IPS-18a (cell line): ENCODE measurements at regions not wholly inside any gene's neighbourhood (a gene's known extent, or its start where the extent isn't known, plus 50 kb on each side); places are given as distances from the start of the nearest gene placed in this dataset.

ENCODE experiments used
- H3K27ac ChIP-seq: one replicate; pipeline ENCODE4 v1.5.1; 2013; ENCODE audit warnings: low read length
- H3K27me3 ChIP-seq: one replicate; pipeline ENCODE4 v1.6.1; 2013; ENCODE audit warnings: mild to moderate bottlenecking, low read length; ENCODE audit not compliant: control insufficient read depth, insufficient read depth
- H3K36me3 ChIP-seq: one replicate; pipeline ENCODE4 v1.6.1; 2013; ENCODE audit warnings: low read depth, low read length; ENCODE audit not compliant: control insufficient read depth
- H3K4me1 ChIP-seq: one replicate; pipeline ENCODE4 v1.6.1; 2013; ENCODE audit warnings: low read depth, low read length; ENCODE audit not compliant: control insufficient read depth
- H3K4me3 ChIP-seq: one replicate; pipeline ENCODE4 v1.5.1; 2013; ENCODE audit warnings: low read length
- H3K9ac ChIP-seq: one replicate; pipeline ENCODE4 v1.6.1; 2013; ENCODE audit warnings: mild to moderate bottlenecking, low read length, moderate library complexity
- H3K9me3 ChIP-seq: one replicate; pipeline ENCODE4 v1.6.1; 2013; ENCODE audit warnings: low read depth, low read length; ENCODE audit not compliant: control insufficient read depth

DNA sequence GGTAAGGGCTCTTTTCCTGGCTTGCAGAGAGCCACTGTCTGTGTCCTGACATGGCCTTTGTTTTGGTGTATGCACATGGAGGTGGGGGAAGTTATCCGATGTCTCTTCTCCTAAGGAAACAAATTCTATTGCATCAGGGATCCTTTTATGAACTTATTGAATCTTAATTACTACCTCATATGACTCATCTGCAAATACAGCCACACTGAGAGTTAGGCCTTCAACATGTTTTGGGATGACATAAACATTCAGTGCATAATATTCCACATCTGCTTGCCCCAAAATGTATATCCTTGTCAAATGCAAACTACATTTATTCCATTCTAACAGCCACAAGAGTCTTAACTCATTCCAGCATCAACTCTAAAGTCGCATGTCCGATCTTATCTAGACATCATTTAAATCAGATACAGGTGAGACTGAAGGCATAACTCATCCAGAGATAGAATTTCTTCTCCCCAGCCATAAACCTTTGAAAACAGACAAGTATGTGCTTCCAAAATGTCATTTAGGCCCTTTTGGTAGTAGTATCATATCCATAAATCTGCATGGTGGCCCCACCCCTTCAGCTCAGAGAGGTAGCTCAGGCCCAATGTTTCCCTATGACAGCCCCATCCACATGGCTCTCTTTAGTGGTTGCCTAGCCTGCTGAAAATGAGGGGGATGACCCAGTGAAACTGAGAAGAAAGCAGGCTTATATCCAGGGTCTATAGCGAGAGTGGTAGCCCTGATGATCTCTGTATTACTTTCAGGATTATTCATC is 289.5 kb upstream of the ALCAM start:
- H3K27ac ChIP-seq = no peak overlapping the region
- H3K36me3 ChIP-seq = no peaks in the 10 kb centered on the region
- H3K4me1 ChIP-seq = no peaks in the 10 kb centered on the region
- no peaks in the 10 kb centered on the region for H3K27me3 ChIP-seq
- H3K4me3 ChIP-seq = no peak overlapping the region
- no peak overlapping the region for H3K9ac ChIP-seq
- peaks cover 5% of the 10 kb centered on the region for H3K9me3 ChIP-seq

DNA sequence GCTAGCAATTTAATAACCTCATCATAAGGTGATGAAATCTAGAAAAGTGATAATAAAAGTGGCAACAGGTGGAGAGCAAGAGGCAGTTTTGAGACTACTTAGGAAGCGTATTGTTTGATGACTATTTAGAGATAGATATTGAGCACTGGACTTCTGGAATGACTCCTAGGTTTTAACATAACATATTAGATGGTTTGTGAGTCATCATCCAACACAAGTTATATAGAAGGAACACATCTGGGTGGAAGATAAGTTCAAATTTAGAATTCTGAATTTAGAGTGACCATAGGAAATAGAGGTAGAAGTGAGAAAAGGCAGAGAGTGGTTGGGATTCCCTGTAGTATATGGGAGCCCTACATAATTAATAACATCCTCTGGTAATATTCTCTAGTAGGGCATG is 282.8 kb upstream of the ALCAM start:
- H3K36me3 ChIP-seq = no peaks in the 10 kb centered on the region
- H3K4me1 ChIP-seq = no peaks in the 10 kb centered on the region
- no peaks in the 10 kb centered on the region for H3K9me3 ChIP-seq
- no peak overlapping the region for H3K4me3 ChIP-seq
- H3K9ac ChIP-seq = no peak overlapping the region
- H3K27me3 ChIP-seq = no peaks in the 10 kb centered on the region
- H3K27ac ChIP-seq = no peak overlapping the region

DNA sequence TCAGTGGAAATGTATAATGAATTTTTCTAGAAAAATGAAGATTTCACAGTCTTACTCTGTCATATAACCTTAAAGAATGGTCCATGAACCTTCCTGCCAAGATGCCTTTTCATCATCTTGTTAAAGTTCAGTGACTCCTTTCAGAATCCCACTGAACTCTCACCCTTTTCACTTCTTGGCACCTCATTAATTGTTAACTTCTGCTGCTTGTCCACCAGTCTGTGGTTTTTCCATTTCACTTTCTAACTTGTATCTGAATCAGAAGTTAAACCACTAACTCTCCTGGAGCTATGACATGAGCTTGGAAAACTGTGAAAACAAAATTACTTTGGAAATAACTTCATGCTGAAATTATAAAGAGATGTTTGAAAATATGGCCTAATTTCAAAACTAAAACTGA is 281.2 kb upstream of the ALCAM start:
- Histone ChIP-seq H3K9me3 (no peaks in the 10 kb centered on the region), H3K4me3 (no peak overlapping the region), H3K36me3 (no peaks in the 10 kb centered on the region), H3K4me1 (no peaks in the 10 kb centered on the region), H3K27ac (no peak overlapping the region), H3K9ac (no peak overlapping the region), H3K27me3 (no peaks in the 10 kb centered on the region)

DNA sequence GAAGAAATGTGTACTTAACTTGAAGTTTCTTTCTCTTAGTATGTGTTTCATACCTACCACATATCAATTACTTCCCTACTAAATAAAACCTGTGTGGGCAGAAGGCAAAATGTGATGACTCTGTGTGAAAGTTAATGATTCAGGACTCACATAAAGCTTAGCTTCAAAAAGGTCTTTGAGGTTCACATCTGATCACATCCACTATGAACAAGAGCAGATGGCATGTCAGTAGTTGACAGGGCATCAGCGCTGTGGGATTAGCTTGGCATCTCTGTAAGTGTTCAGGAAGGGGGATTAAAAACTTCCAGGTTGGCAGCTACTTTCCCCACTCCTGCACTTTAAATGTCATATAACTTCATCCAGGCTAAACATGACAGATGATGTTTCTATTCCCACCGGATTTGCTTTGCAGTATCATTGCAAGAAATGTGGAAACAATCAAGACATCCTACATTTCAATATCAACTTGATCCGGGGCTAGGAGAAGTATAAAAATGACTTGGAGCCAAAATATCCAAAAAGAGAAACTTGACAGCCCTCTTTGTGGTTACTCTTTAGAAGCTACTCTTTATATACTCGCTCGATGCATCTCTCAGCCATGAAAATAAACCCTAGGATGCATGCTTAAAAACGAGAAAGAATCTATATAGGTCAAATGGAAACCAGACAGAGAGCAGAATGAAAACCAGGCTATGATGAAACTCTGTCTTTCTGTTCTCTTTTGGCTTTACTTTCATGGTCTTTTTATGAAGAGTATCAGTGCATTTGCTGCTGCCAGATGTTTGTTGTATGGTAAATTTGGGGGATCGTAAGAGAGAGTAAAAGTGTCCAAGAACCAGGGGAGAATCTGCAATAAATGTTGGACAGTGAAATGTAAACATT is 273.1 kb upstream of the ALCAM start:
- no peak overlapping the region for H3K27ac ChIP-seq
- no peaks in the 10 kb centered on the region for H3K27me3 ChIP-seq
- no peaks in the 10 kb centered on the region for H3K36me3 ChIP-seq
- no peaks in the 10 kb centered on the region for H3K9me3 ChIP-seq
- H3K4me3 ChIP-seq = no peak overlapping the region
- H3K4me1 ChIP-seq = peaks cover 4% of the 10 kb centered on the region
- no peak overlapping the region for H3K9ac ChIP-seq

DNA sequence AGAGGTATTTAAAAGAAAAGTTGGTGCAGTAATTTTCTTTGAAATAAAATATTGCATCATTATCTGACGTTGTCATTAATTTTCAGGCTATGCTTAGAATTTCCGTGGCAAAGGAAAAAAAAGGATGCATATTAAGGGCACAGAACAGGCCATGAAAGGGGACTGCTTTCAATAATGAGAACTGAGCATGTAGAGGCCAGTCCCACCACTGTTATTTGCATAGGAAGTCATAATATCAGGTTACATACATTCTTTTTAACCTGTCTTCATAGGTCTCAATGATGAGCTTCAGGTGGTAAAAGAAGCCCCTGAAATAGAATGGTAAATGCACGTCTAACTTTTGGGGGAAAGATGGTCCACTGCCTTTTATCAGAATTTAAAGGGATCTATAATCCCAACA is 272.1 kb upstream of the ALCAM start:
- H3K27me3 ChIP-seq = no peaks in the 10 kb centered on the region
- H3K9ac ChIP-seq = no peak overlapping the region
- H3K36me3 ChIP-seq = no peaks in the 10 kb centered on the region
- no peak overlapping the region for H3K4me3 ChIP-seq
- no peak overlapping the region for H3K27ac ChIP-seq
- H3K4me1 ChIP-seq = peaks cover 4% of the 10 kb centered on the region
- H3K9me3 ChIP-seq = no peaks in the 10 kb centered on the region

DNA sequence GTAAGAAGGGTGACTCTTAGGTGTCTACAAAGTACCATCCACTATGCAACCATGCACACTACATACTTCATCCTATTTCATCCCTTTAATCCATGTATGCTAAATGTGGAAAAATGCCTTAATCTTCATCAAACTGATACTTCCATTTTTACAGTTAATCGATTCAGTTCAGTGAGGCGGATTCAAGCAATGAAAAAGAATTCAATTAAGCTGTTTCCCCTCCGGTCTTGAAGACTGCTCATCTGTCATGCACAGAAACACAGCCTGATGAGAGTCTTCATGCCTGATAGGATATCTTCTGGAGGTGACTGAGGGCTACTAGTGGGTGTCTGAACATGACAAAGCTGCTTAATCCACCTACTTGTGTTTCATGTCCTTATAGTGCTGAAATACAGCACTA is 270.6 kb upstream of the ALCAM start:
- Histone ChIP-seq H3K36me3 (no peaks in the 10 kb centered on the region), H3K9me3 (no peaks in the 10 kb centered on the region), H3K4me1 (peaks cover 4% of the 10 kb centered on the region), H3K9ac (no peak overlapping the region), H3K27ac (no peak overlapping the region), H3K27me3 (no peaks in the 10 kb centered on the region), H3K4me3 (no peak overlapping the region)

DNA sequence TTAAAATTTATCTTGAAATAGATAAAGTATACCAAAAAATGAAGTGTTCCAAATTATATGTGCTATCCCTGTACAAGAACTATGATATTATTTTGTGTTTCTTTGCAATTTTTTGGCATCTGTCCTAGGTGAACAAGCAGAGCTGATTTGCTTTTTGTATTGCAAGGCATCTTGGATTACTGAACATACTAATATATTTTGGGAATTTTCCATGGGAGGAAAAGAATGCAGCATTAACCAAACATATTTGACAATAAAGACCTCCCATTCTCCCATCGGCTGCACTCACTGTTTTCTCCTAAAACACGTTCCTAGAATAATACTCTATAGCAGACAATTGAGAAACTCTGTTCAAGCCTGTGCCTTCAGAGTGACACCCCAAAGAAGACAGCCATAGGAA is 265.1 kb upstream of the ALCAM start:
- H3K27ac ChIP-seq = no peak overlapping the region
- H3K36me3 ChIP-seq = no peaks in the 10 kb centered on the region

DNA sequence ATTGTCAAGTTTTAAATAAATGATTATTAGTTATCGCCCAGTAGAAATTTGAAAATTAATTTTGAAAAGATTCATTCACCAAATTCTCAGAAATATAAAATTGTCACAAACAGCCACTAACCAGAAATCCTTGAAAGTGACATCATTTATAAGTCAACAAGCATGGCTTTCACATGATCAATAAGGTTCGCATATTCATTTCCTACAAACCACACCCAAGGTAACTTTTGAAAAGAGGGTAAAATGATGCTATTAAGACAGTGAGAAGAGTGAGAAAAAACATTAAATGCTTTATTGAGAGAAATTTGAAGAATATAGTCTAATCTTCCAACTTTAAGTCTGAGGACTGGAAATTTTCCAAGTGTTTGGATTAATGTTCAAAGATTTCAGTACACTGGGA is 263.6 kb upstream of the ALCAM start:
- H3K36me3 ChIP-seq = no peaks in the 10 kb centered on the region
- H3K9ac ChIP-seq = no peak overlapping the region
- H3K27ac ChIP-seq = no peak overlapping the region
- no peak overlapping the region for H3K4me3 ChIP-seq
- H3K9me3 ChIP-seq = no peaks in the 10 kb centered on the region
- no peaks in the 10 kb centered on the region for H3K27me3 ChIP-seq
- peaks cover 4% of the 10 kb centered on the region for H3K4me1 ChIP-seq

More for the DNA sequence above, 265.1 kb upstream of the ALCAM start:
- H3K27me3 ChIP-seq = no peaks in the 10 kb centered on the region
- H3K9ac ChIP-seq = no peak overlapping the region
- no peaks in the 10 kb centered on the region for H3K9me3 ChIP-seq
- no peaks in the 10 kb centered on the region for H3K4me1 ChIP-seq
- H3K4me3 ChIP-seq = no peak overlapping the region

DNA sequence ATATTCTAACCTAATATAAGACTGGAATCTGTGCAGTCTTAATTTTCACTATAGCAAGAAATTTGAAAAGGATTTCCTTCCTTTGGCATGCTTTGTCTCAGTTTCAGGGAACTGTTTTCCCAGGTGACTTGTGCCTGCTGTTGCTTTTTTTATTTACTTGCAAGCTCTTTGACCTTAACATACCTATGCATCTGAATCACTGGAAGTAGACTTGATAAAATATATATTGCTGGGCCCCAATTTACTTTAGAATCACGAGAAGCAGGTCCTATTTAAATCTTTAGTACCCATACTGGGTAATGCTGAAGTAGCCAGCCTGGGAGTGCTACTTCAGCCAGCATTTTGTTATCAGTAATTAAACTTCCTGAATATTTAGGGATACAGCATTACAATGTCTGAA is 257.9 kb upstream of the ALCAM start:
- H3K27me3 ChIP-seq = no peaks in the 10 kb centered on the region
- H3K9me3 ChIP-seq = no peaks in the 10 kb centered on the region
- peaks cover 14% of the 10 kb centered on the region for H3K4me1 ChIP-seq
- no peak overlapping the region for H3K9ac ChIP-seq
- no peak overlapping the region for H3K4me3 ChIP-seq
- H3K36me3 ChIP-seq = no peaks in the 10 kb centered on the region
- no peak overlapping the region for H3K27ac ChIP-seq

DNA sequence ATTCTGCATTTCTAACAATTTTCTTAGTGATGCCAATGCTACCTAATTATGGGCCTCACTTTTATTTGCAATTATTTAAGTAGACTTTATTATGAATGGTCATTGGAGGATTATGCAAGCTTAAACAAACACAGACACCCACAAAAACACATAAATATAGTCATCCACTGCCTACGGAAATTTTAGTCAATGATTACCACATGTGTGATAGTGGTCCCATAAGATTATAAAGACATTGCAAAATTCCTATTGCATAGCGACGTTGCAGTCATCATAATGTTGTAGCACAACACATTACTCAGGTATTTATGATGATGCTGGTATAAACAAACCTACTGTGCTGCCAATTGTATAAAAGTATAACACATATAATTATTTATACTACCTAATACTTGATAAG is 247.8 kb upstream of the ALCAM start:
- no peaks in the 10 kb centered on the region for H3K4me1 ChIP-seq
- H3K27me3 ChIP-seq = no peaks in the 10 kb centered on the region
- H3K9me3 ChIP-seq = no peaks in the 10 kb centered on the region
- no peak overlapping the region for H3K4me3 ChIP-seq
- no peak overlapping the region for H3K27ac ChIP-seq
- no peak overlapping the region for H3K9ac ChIP-seq
- H3K36me3 ChIP-seq = no peaks in the 10 kb centered on the region

DNA sequence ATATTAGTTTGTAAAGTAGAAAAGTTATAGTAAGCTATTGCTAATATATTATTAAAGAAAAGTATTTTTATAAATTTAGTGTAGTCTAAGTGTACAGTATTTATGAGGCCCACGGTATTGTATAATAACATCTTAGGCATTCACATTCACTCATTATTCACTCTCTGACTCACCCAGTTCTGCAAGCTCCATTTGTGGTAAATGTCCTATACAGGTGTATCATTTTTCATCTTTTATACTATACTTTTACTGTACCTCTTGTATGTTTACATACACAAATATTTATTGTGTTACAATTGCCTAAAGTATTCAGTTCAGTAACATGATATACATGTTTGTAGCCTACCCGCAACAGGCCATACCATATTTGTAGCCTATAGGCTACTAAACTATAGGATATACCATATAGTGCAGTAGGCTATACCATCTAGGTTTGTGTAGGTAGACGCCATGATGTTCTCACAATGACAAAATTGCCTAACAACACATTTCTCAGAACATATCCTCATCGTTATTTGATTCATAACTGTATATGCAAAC is 246.8 kb upstream of the ALCAM start:
- Histone ChIP-seq H3K36me3 (no peaks in the 10 kb centered on the region), H3K27ac (no peak overlapping the region), H3K9ac (no peak overlapping the region), H3K4me1 (no peaks in the 10 kb centered on the region), H3K9me3 (no peaks in the 10 kb centered on the region), H3K27me3 (no peaks in the 10 kb centered on the region), H3K4me3 (no peak overlapping the region)
